Hematopoietic multipotent progenitor cell treated with erythropoietin and hydrocortisone succinate and interleukin-3 and kit ligand, for 8 days (in vitro differentiated cells): ENCODE measurements at regions not wholly inside any gene's neighbourhood (a gene's known extent, or its start where the extent isn't known, plus 50 kb on each side); places are given as distances from the start of the nearest gene placed in this dataset.
A peak's percentile ranks its signal among the peaks of the same experiment; 100 is the strongest.

Experiments used
- DNase-seq: peaks from one replicate; pipeline ENCODE4 v3.0.0-alpha.2; 2015

GRCh38 chr13:78201411-78201810 is 282.8 kb upstream of the EDNRB start:
- no peak for DNase-seq

DNA sequence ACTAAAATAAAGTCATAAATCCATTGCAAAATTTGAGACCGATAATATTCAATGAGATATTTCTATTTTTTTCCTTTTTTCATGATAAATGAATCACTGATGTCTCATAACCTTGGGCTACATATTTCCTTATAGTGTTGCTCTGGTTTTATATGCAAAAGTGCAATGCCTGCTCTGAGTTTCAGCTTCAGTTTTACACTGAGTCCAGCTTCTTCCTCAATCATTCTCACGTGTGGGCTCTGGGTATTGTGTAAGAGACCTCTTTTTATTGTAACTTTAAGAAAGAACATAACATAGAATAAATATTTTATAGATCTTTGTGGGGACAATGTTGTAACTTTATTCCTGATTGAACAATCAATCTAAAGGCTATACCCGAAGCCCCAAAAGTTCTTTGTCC is 280.2 kb upstream of the EDNRB start:
- no peak for DNase-seq

DNA sequence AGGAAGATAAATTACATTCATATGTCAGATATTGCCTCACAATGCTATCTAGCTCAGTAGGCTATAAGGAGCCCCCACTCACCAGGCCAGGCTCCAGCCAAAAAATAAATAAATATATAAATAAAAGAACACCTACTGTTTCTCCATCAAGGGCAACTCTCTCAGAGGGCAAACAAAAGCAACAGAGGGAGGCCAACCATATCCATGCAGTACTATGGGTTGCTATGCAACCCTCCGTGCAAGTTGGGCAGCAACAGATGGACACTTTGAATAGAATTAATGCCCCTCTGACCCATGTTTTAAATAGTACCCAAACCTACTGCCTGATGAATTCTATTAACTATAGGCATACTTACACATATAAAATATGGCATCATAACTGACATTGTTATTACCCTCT is 279.8 kb upstream of the EDNRB start:
- DNase-seq, result no peak

DNA sequence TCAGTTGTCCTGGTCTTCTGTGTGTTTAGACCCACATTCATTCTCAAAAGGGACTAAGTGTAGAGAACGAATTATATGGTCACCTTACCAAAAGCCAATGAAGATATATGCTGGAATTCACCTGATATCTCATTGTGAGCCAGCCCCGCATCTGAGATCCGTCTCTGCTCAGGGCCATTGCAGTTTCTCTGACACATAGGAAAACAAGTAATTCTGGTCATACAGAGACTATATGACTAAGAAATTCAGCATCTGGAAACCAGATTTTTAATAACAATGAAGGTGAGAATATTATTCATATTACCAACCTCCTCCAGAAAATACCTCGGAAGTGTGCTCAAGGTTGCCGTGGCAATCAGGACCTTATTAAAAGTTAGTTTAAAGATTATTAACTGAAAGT is 278.6 kb upstream of the EDNRB start:
- DNase-seq, result no peak

- DNase-seq, result no peak
Observed at GRCh38 chr13:78194904-78195639, 276.4 kb upstream of the EDNRB start.

GRCh38 chr13:78193846-78194245 is 275.2 kb upstream of the EDNRB start:
- DNase-seq, result no peak

GRCh38 chr13:78192716-78193115 is 274.1 kb upstream of the EDNRB start:
- DNase-seq, result no peak

GRCh38 chr13:78190296-78190695 is 271.7 kb upstream of the EDNRB start:
- no peak for DNase-seq

DNA sequence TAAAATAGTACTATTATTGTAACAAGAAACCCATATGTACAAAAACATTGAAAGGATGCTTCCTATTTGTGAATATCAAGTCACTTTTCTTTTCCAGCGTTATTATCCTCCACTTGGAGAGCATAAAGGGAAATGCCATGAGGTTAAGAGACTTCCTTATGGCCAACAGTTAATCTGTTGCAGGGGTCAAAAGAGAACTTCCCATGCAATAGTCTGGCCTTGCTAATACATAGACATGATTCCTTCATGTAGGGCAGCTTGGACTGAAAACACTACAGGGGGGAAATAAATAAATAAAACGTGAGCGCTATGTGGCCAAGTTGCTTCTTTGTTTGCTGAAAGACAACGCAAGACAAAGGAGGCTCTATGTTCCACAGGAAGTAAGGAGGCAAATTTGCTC is 269.1 kb upstream of the EDNRB start:
- DNase-seq, result no peak

GRCh38 chr13:78185700-78186099 is 267.1 kb upstream of the EDNRB start:
- DNase-seq, result no peak

DNA sequence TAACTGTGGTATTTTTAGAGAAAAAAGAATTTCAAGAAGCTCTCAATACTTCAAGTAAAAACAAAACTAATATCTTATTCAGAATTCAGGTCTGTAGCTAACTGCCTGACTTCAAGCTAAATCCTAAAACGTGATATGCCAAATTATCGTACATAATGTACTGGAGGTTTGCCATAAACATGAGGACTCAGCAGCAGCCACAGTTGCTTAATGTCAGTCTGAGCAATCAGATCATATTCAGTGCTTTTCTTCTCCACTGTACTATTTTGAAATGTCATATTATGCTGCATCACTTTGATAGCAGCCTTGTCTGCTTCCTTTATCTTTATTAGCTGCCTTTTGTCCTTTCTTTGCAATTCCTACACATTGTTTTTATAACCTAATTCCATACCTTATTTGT is 265.1 kb upstream of the EDNRB start:
- DNase-seq, result no peak

- no peak for DNase-seq
Observed at GRCh38 chr13:78182813-78183212, 264.2 kb upstream of the EDNRB start.

GRCh38 chr13:78177306-78177705 is 258.7 kb upstream of the EDNRB start:
- DNase-seq, result no peak

DNA sequence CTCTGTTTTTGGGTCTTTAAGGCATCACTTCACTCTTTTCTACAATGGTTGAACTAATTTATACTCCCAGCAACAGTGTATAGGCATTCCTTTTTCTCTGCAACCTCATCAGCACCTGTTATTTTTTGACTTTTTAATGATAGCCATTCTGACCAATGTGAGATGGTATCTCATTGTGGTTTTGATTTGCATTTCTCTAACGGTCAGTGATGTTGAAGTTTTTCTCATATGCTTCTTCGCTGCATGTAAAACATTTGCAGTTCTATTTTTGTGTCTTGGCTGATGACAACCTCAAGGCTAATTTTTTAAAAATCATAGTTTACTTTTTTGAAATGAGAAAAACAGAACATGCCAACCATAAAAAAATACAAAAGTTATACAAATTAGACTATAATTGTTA is 258.2 kb upstream of the EDNRB start:
- no peak for DNase-seq

DNA sequence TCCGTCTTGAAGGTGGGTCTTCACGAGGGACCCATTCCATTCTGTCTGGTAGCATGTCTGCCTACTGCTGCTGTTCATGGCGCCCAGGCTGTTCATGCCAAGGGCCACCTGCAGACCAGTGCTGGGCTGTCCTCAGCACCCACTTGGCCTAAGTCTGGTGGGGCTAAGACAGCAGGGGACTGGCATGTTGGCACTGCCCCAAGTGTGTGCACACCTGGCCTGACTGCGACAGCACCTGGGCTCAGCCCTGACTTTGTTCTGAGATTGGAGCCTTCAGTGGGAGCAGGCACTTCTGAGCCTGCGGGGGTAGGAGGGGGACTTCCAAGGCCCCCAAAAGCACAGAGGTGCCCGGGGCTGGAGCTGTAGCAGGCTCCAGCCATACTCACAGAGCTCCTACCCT is 250.8 kb upstream of the EDNRB start:
- no peak for DNase-seq

DNA sequence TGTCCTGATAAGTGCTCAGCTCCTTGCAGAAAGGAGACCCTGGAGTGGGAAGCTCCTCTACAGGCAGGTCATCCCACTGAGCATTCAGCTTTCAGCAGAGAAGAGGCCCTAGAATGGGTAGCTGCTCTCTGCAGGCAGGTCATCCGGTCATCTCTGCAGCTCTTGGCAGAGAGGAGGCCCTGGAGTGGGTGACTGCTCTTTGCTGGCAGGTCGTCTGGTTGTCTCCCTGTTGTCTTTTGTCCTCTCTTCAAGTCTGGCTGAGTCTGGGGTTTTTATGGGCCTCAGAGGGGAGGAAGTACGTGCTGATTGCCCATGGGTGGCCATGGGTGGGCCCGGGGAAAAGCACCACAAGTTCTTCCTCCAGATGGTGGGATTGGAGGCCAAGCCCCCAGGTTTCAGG is 250.3 kb upstream of the EDNRB start:
- no peak for DNase-seq

- DNase-seq, result no peak
Observed at GRCh38 chr13:78161266-78161665, 242.6 kb upstream of the EDNRB start.

DNA sequence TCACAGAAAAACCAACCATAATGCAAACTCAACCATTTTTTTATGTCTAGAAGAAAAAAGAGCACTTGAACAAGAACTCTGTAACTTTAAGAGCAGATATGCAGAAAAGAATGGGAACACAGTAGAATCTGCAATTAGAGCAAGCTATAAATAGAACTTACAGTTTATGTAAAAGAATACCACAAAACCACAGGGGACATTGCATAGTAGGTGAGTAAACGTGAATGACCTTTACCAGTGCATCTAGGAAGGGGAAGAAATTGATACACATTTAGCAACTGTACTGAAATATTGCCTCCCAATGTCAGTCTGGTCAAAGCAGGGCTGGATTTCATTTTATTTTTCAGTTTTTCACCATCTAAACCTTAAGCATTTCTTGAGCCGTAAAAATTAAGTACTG is 242.2 kb upstream of the EDNRB start:
- DNase-seq, result peak; percentile 1

- DNase-seq, result no peak
Observed at GRCh38 chr13:78152415-78152814, 233.8 kb upstream of the EDNRB start.

DNA sequence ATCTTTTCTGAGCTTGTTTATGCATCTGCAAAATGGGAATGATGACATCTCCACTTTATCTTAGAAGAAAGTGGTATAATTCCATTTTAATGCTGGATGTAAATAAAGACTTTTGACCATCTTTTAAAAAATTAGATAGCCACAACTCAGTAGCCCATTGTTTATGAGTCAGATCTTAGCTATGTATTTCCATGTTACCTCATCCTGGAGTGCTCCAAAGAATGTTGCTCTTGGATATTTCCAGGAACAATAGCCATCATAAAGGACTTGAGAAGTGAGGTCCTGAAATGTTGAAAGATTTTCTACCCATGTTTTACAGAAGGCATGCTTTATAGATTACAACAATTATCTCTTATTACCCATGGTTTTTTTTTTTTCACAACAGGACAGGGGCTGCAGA is 229.3 kb upstream of the EDNRB start:
- DNase-seq, result no peak

DNA sequence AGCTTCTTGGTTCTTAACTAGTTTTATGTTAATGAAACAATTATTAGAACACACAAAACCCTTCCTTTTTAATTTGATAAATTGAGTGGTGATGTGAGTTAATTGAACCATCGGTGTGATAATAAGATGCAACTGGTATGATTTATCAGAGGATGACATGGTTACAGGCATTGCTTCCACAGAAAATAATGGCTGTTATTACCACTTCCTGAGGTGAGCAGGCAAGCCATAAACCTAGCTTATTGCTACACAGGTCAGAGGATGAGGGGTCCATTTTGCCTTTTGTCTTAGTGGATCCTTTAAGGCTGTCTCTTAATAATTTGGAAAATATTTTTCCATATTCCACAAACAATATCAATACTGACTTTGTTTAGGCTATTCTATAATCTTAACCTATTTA is 226.6 kb upstream of the EDNRB start:
- no peak for DNase-seq

DNA sequence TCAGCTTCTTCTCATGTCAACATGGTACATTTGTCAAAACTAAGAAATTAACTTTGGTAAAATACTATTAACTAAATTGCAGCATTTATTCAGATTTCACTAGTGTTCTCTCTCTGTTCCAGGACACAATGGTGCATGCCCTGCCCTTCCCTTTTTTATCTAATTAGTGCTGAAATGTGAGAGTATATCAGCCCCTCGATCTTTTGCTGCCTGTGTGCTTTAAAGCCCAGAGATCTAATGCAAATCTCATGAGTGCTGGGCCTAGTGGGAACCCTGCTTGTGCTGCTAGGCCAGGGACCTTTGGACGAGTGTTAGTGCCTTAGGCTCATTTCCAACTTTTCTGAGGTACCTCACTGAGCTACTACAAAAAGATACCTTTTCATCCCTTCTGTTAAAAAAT is 221.1 kb upstream of the EDNRB start:
- DNase-seq, result no peak

- no peak for DNase-seq
Observed at GRCh38 chr13:78138756-78139155, 220.1 kb upstream of the EDNRB start.

- peak; percentile 64 for DNase-seq
Observed at GRCh38 chr13:78137404-78138142, 218.9 kb upstream of the EDNRB start.

- DNase-seq, result no peak
Observed at GRCh38 chr13:78136966-78137365, 218.3 kb upstream of the EDNRB start.
